ENCODE measurements at regions not wholly inside any gene's neighbourhood (a gene's known extent, or its start where the extent isn't known, plus 50 kb on each side); places are given as distances from the start of the nearest gene placed in this dataset.
"Not testable (repeated sequence)": the region's sequence is repeated elsewhere in the genome, so short reads cannot be mapped to it uniquely, and the experiment has no call there.

GRCh38 chr2:32874931-32875330, 71.8 kb upstream of the LTBP1 start:
- H3K36me3 ChIP-seq (ENCODE audit: control insufficient read depth, insufficient read depth, low read length, severe bottlenecking) = no peaks in the 10 kb centered on the region
- H3K4me1 ChIP-seq (ENCODE audit: control insufficient read depth, insufficient read depth, low read length) = peaks cover 9% of the 10 kb centered on the region
- peak; percentile 16 for DNase-seq (ENCODE audit: low read depth)
- H3K27me3 ChIP-seq (replicated peaks; ENCODE audit: control insufficient read depth, insufficient read depth, low read length) = peaks cover 6% of the 10 kb centered on the region
- no peaks in the 10 kb centered on the region for H3K9me3 ChIP-seq (ENCODE audit: control insufficient read depth, low read length)
- H3K4me3 ChIP-seq (ENCODE audit: low read length) = no peak overlapping the region
- no peak overlapping the region for H3K9ac ChIP-seq (ENCODE audit: low read length)

- Histone ChIP-seq H3K27me3 (replicated peaks; ENCODE audit: control insufficient read depth, insufficient read depth, low read length) (peaks cover 9% of the 10 kb centered on the region), H3K36me3 (ENCODE audit: control insufficient read depth, insufficient read depth, low read length, severe bottlenecking) (no peaks in the 10 kb centered on the region)
Observed at GRCh38 chr2:32877587-32878510, 68.9 kb upstream of the LTBP1 start.

GRCh38 chr2:32879943-32880342, 66.8 kb upstream of the LTBP1 start:
- not testable (repeated sequence) for H3K4me1 ChIP-seq (ENCODE audit: control insufficient read depth, insufficient read depth, low read length); DNase-seq (ENCODE audit: low read depth); H3K4me3 ChIP-seq (ENCODE audit: low read length); H3K9ac ChIP-seq (ENCODE audit: low read length); H3K9me3 ChIP-seq (ENCODE audit: control insufficient read depth, low read length); H3K36me3 ChIP-seq (ENCODE audit: control insufficient read depth, insufficient read depth, low read length, severe bottlenecking)
- H3K27me3 ChIP-seq (replicated peaks; ENCODE audit: control insufficient read depth, insufficient read depth, low read length) = peaks cover 18% of the 10 kb centered on the region

More at GRCh38 chr2:32877587-32878510, 68.9 kb upstream of the LTBP1 start:
- DNase-seq (ENCODE audit: low read depth) = no peak
- no peaks in the 10 kb centered on the region for H3K9me3 ChIP-seq (ENCODE audit: control insufficient read depth, low read length)
- peaks cover 9% of the 10 kb centered on the region for H3K4me1 ChIP-seq (ENCODE audit: control insufficient read depth, insufficient read depth, low read length)
- no peak overlapping the region for H3K9ac ChIP-seq (ENCODE audit: low read length)
- no peak overlapping the region for H3K4me3 ChIP-seq (ENCODE audit: low read length)

GRCh38 chr2:32882816-32883810, 63.6 kb upstream of the LTBP1 start:
- Histone ChIP-seq H3K4me1 (ENCODE audit: control insufficient read depth, insufficient read depth, low read length) (no peaks in the 10 kb centered on the region), H3K27me3 (replicated peaks; ENCODE audit: control insufficient read depth, insufficient read depth, low read length) (peaks cover 14% of the 10 kb centered on the region), H3K9ac (ENCODE audit: low read length) (no peak overlapping the region), H3K4me3 (ENCODE audit: low read length) (no peak overlapping the region), H3K36me3 (ENCODE audit: control insufficient read depth, insufficient read depth, low read length, severe bottlenecking) (no peaks in the 10 kb centered on the region), H3K9me3 (ENCODE audit: control insufficient read depth, low read length) (peaks cover 11% of the 10 kb centered on the region)
- no peak for DNase-seq (ENCODE audit: low read depth)

- Histone ChIP-seq H3K4me3 (ENCODE audit: low read length) (no peak overlapping the region), H3K9ac (ENCODE audit: low read length) (no peak overlapping the region), H3K9me3 (ENCODE audit: control insufficient read depth, low read length) (peaks cover 12% of the 10 kb centered on the region), H3K27me3 (replicated peaks; ENCODE audit: control insufficient read depth, insufficient read depth, low read length) (peaks cover 12% of the 10 kb centered on the region), H3K4me1 (ENCODE audit: control insufficient read depth, insufficient read depth, low read length) (no peaks in the 10 kb centered on the region), H3K36me3 (ENCODE audit: control insufficient read depth, insufficient read depth, low read length, severe bottlenecking) (no peaks in the 10 kb centered on the region)
- DNase-seq (ENCODE audit: low read depth) = no peak
Observed at GRCh38 chr2:32884346-32884745, 62.4 kb upstream of the LTBP1 start.

GRCh38 chr2:32886397-32887055, 60.2 kb upstream of the LTBP1 start:
- peaks cover 22% of the 10 kb centered on the region for H3K9me3 ChIP-seq (ENCODE audit: control insufficient read depth, low read length)
- H3K4me3 ChIP-seq (ENCODE audit: low read length); H3K9ac ChIP-seq (ENCODE audit: low read length); H3K4me1 ChIP-seq (ENCODE audit: control insufficient read depth, insufficient read depth, low read length); DNase-seq (ENCODE audit: low read depth); H3K36me3 ChIP-seq (ENCODE audit: control insufficient read depth, insufficient read depth, low read length, severe bottlenecking): not testable (repeated sequence)
- peaks cover 12% of the 10 kb centered on the region for H3K27me3 ChIP-seq (replicated peaks; ENCODE audit: control insufficient read depth, insufficient read depth, low read length)

- H3K27me3 ChIP-seq (replicated peaks; ENCODE audit: control insufficient read depth, insufficient read depth, low read length) = peaks cover 12% of the 10 kb centered on the region
- no peak overlapping the region for H3K9ac ChIP-seq (ENCODE audit: low read length)
- H3K4me1 ChIP-seq (ENCODE audit: control insufficient read depth, insufficient read depth, low read length) = no peaks in the 10 kb centered on the region
- no peak overlapping the region for H3K4me3 ChIP-seq (ENCODE audit: low read length)
- H3K9me3 ChIP-seq (ENCODE audit: control insufficient read depth, low read length) = peaks cover 22% of the 10 kb centered on the region
- no peak for DNase-seq (ENCODE audit: low read depth)
- no peaks in the 10 kb centered on the region for H3K36me3 ChIP-seq (ENCODE audit: control insufficient read depth, insufficient read depth, low read length, severe bottlenecking)
Observed at GRCh38 chr2:32887125-32887524, 59.6 kb upstream of the LTBP1 start.

GRCh38 chr2:32894119-32894728, 52.5 kb upstream of the LTBP1 start:
- DNase-seq (ENCODE audit: low read depth) = no peak
- Histone ChIP-seq H3K36me3 (ENCODE audit: control insufficient read depth, insufficient read depth, low read length, severe bottlenecking) (no peaks in the 10 kb centered on the region), H3K27me3 (replicated peaks; ENCODE audit: control insufficient read depth, insufficient read depth, low read length) (peaks cover 22% of the 10 kb centered on the region), H3K9ac (ENCODE audit: low read length) (no peak overlapping the region), H3K9me3 (ENCODE audit: control insufficient read depth, low read length) (peaks cover 16% of the 10 kb centered on the region), H3K4me3 (ENCODE audit: low read length) (no peak overlapping the region), H3K4me1 (ENCODE audit: control insufficient read depth, insufficient read depth, low read length) (no peaks in the 10 kb centered on the region)

GRCh38 chr2:32895424-32895823, 51.3 kb upstream of the LTBP1 start:
- DNase-seq (ENCODE audit: low read depth) = no peak
- Histone ChIP-seq H3K27me3 (replicated peaks; ENCODE audit: control insufficient read depth, insufficient read depth, low read length) (peaks cover 25% of the 10 kb centered on the region), H3K4me1 (ENCODE audit: control insufficient read depth, insufficient read depth, low read length) (no peaks in the 10 kb centered on the region), H3K9me3 (ENCODE audit: control insufficient read depth, low read length) (peaks cover 15% of the 10 kb centered on the region), H3K9ac (ENCODE audit: low read length) (no peak overlapping the region), H3K4me3 (ENCODE audit: low read length) (no peak overlapping the region), H3K36me3 (ENCODE audit: control insufficient read depth, insufficient read depth, low read length, severe bottlenecking) (no peaks in the 10 kb centered on the region)

All from adipocyte (in vitro differentiated cells).